Stomach (tissue), 4 donors: ENCODE measurements at regions not wholly inside any gene's neighbourhood (a gene's known extent, or its start where the extent isn't known, plus 50 kb on each side); places are given as distances from the start of the nearest gene placed in this dataset.
"Not testable (repeated sequence)": the region's sequence is repeated elsewhere in the genome, so short reads cannot be mapped to it uniquely, and the experiment has no call there.

ENCODE experiments used
- CTCF ChIP-seq, 7 experiments: fragments of 450-650 bp in 4 of 7; fragments of 200-600 bp in 3 of 7; sonication (generic) in 3 of 7; IDR thresholded peaks; one replicate each; pipeline ENCODE4 v1.5.1; 2016 to 2019; ENCODE audit warnings: antibody characterized with exemption in 7 of 7, control low read depth in 2 of 7, mild to moderate bottlenecking in 1 of 7
- EP300 ChIP-seq: sonication (generic); formaldehyde crosslinking; IDR thresholded peaks from one replicate; pipeline ENCODE4 v1.6.1; 2017; ENCODE audit warnings: antibody characterized with exemption
- POLR2A ChIP-seq, 4 donors: fragments of 450-650 bp; IDR thresholded peaks; one replicate each; pipeline ENCODE4 v1.6.1; 2016; ENCODE audit warnings: antibody characterized with exemption in 4 of 4, control low read depth in 2 of 4, mild to moderate bottlenecking in 1 of 4, moderate library complexity in 1 of 4
- POLR2AphosphoS5 ChIP-seq, 3 donors: sonication (generic); formaldehyde crosslinking; IDR thresholded peaks; one replicate each; pipeline ENCODE4 v1.6.1; 2016; ENCODE audit warnings: antibody characterized with exemption in 3 of 3

GRCh38 chr3:66651520-66651919, 150.7 kb upstream of the LRIG1 start:
- TF ChIP-seq CTCF (IDR thresholded peaks at IDR 0.05); POLR2A (IDR thresholded peaks at IDR 0.05); POLR2AphosphoS5 (IDR thresholded peaks at IDR 0.05); EP300: not testable (repeated sequence)
